Thyroid gland (tissue), 4 donors: ENCODE measurements at regions not wholly inside any gene's neighbourhood (a gene's known extent, or its start where the extent isn't known, plus 50 kb on each side); places are given as distances from the start of the nearest gene placed in this dataset.
"Not testable (repeated sequence)": the region's sequence is repeated elsewhere in the genome, so short reads cannot be mapped to it uniquely, and the experiment has no call there.

ENCODE experiments used
- DNase-seq, 2 donors: peaks; one replicate each; pipeline ENCODE4 v3.0.0-alpha.2; 2019
- H3K27ac ChIP-seq, 3 donors: fragments of 200-600 bp; sonication (generic); 1 replicate in 2 of 3; 2 replicates in 1 of 3; pipeline ENCODE4 v1.5.1; 2016 to 2019; ENCODE audit warnings: mild to moderate bottlenecking in 1 of 3, moderate library complexity in 1 of 3
- H3K27me3 ChIP-seq: fragments of 200-600 bp; sonication (generic); one replicate; pipeline ENCODE4 v1.5.1; 2019
- H3K36me3 ChIP-seq, 2 donors: fragments of 200-600 bp; sonication (generic); one replicate each; pipeline ENCODE4 v1.5.1; 2016 to 2019
- H3K4me1 ChIP-seq, 2 donors: fragments of 200-600 bp; sonication (generic); one replicate each; pipeline ENCODE4 v1.5.1; 2017 to 2019
- H3K4me3 ChIP-seq, 3 donors: fragments of 200-600 bp; sonication (generic); replicated peaks in 1 of 3; 1 replicate in 2 of 3; 2 replicates in 1 of 3; pipeline ENCODE4 v1.5.1; 2016; ENCODE audit warnings: mild to moderate bottlenecking in 1 of 3
- H3K9me3 ChIP-seq: fragments of 200-600 bp; sonication (generic); one replicate; pipeline ENCODE4 v1.5.1; 2017
- POLR2A ChIP-seq, 2 donors: fragments of 450-650 bp; IDR thresholded peaks; one replicate each; pipeline ENCODE4 v1.6.1; 2017; ENCODE audit warnings: antibody characterized with exemption in 2 of 2, mild to moderate bottlenecking in 2 of 2, moderate library complexity in 1 of 2
- WGBS, 2 donors: methylation state at CpG; one replicate each; pipeline ENCODE4 v1.1.5; 2017; 5-methylcytosine and 5-hydroxymethylcytosine counted together
- intact Hi-C: fragments of 100-400 bp; cut with DNase I; formaldehyde crosslinking; loops from one replicate; pipeline ENCODE4 v1.15.1; 2023
- TF ChIP-seq, protein P1 (sequence below), 6 experiments: fragments of 200-600 bp in 3 of 6; fragments of 450-650 bp in 3 of 6; sonication (generic) in 3 of 6; IDR thresholded peaks; one replicate each; pipeline ENCODE4 v1.5.1; 2016 to 2019; ENCODE audit warnings: antibody characterized with exemption in 6 of 6, mild to moderate bottlenecking in 2 of 6, inconsistent platforms in 1 of 6, moderate library complexity in 1 of 6

DNA sequence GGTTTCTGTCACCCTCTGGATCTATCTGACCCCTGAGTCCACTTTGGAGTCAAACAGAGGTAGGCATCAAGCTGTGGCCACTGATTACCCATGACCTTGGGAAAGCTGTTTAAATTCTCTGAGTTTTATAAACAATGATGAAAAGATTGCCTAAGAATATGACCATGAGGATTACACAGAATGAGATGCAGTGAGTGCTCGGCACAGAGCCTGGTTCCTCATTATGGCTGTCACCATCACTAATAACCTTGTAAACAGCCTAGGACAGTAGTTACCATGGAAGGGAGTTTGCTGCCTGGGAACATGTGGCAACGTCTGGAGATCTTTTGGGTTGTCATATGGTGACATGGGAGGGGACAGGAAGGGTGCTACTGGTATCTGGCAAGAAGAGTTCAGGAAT, 248.3 kb upstream of the KAZN start:
- Histone ChIP-seq H3K9me3 (no peaks in the 10 kb centered on the region), H3K27me3 (no peaks in the 10 kb centered on the region), H3K4me1 (peaks cover 2 to 6% of the 10 kb centered on the region in 2 donors), H3K4me3 (no peak overlapping the region), H3K27ac (no peak overlapping the region), H3K36me3 (no peaks in the 10 kb centered on the region)
- intact Hi-C loops, result no loop called here
- WGBS, 2 donors, result 81 to 87% methylated on average over 2 of the region's 2 CpGs
- DNase-seq, result no peak
- no peak for TF ChIP-seq POLR2A (IDR thresholded peaks at IDR 0.05)
- TF ChIP-seq, protein P1, sequence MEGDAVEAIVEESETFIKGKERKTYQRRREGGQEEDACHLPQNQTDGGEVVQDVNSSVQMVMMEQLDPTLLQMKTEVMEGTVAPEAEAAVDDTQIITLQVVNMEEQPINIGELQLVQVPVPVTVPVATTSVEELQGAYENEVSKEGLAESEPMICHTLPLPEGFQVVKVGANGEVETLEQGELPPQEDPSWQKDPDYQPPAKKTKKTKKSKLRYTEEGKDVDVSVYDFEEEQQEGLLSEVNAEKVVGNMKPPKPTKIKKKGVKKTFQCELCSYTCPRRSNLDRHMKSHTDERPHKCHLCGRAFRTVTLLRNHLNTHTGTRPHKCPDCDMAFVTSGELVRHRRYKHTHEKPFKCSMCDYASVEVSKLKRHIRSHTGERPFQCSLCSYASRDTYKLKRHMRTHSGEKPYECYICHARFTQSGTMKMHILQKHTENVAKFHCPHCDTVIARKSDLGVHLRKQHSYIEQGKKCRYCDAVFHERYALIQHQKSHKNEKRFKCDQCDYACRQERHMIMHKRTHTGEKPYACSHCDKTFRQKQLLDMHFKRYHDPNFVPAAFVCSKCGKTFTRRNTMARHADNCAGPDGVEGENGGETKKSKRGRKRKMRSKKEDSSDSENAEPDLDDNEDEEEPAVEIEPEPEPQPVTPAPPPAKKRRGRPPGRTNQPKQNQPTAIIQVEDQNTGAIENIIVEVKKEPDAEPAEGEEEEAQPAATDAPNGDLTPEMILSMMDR (IDR thresholded peaks at IDR 0.05), result no peak

DNA sequence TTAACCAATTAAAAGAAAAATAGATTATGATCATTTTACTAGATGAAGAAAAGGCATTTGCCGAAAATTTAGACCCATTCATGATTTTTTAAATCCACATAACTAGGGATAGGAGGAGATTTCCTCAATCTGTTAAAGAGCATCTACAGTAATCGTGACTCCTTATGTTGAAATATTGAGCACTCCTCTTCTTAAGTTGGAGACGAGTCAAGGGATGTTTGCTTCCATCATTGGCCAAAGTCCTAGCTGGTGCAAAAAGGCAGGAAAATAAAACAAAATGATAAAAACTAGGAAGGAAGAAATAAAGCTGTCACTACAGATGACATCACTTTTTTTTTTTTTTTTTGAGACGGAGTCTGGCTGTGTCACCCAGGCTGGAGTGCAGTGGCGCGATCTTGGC, 245.6 kb upstream of the KAZN start:
- DNase-seq, result no peak
- WGBS, 2 donors, result 83 to 88% methylated on average over 6 of the region's 6 CpGs
- no peak for TF ChIP-seq POLR2A (IDR thresholded peaks at IDR 0.05)
- TF ChIP-seq, protein P1 (IDR thresholded peaks at IDR 0.05), result no peak
- H3K27me3 ChIP-seq, result no peaks in the 10 kb centered on the region
- no peak overlapping the region for H3K4me3 ChIP-seq
- no peak overlapping the region for H3K27ac ChIP-seq
- H3K9me3 ChIP-seq, result no peaks in the 10 kb centered on the region
- intact Hi-C loops, result no loop called here
- no peaks in the 10 kb centered on the region for H3K4me1 ChIP-seq
- H3K36me3 ChIP-seq, result no peaks in the 10 kb centered on the region

DNA sequence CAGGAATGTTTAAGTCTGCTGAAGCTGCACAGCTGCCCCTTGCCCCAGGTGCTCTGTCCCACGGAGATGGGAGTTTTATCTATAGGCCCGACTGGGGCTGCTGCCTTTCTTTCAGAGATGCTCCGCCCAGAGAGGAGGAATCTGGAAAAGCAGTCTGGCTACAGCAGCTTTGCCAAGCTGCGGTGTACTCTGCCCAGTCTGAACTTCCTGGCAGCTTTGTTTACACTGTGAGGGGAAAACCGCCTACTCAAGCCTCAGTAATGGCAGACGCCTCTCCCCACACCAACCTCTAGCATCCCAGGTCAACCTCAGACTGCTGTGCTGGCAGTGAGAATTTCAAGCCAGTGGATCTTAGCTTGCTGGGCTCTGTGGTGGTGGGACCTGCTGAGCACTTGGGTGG, 237.5 kb upstream of the KAZN start:
- H3K4me1 ChIP-seq, H3K27ac ChIP-seq, H3K4me3 ChIP-seq, intact Hi-C loops, H3K9me3 ChIP-seq, H3K27me3 ChIP-seq, H3K36me3 ChIP-seq: not testable (repeated sequence)
- DNase-seq, result peak in 1 of 2 donors; percentile 34
- 26% methylated on average over 5 of the region's 6 CpGs; no CpG with 5 or more reads in 1 of the 2 donors for WGBS, 2 donors

DNA sequence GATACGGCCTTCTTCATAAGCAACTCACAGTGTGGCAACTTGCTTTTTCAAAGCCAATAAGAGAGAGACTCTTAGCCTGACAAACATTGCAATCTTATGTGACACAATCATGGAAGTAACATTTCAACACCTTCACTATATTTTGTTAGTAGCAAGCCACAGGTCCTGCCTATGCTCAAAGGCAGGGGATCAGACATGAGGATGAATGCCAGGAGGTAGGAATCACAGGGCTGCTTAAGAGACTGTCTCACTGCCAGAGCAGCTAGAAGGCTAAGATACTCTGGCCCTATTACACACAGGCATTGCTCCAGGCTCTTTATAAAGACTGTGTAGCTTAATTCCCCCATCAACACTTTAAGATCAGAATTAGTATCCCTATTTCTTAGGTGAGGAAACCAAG, 236.2 kb upstream of the KAZN start:
- intact Hi-C loops, result no loop called here
- Histone ChIP-seq H3K36me3 (no peaks in the 10 kb centered on the region), H3K27me3 (no peaks in the 10 kb centered on the region), H3K9me3 (no peaks in the 10 kb centered on the region), H3K4me3 (no peak overlapping the region), H3K27ac (no peak overlapping the region), H3K4me1 (peaks cover 7 to 8% of the 10 kb centered on the region in 2 donors)
- no peak for TF ChIP-seq POLR2A (IDR thresholded peaks at IDR 0.05)
- TF ChIP-seq, protein P1 (IDR thresholded peaks at IDR 0.05), result no peak
- 100% methylated on average over 1 of the region's 1 CpG for WGBS, 2 donors
- DNase-seq, result no peak

DNA sequence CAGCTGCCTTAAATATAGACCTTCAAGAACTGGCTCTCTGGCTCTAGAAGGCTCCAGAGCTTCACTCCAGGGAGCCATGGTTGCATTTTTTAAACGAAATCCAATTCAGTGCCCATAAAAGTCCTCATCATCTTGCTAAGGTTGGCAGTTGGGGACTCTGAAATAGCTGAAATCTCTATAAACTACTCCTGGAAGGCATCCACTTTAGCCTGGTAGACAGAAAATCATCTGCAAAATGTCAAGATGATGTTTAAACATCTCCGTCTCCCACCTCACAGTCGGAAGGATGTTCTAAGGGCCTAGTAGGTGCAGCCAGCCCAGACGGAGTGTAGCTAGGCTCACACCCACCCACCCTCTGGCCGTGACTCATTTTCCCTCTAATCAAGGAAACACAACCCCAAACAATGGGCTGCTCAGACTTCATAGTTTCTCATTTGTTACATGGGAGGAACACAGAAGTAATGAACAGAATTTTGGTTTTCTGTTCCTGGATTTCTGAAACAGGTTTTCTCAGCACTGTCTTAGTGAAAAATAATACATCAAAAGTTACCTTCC, 235.4 kb upstream of the KAZN start:
- WGBS, 2 donors, result 75 to 85% methylated on average over 5 of the region's 5 CpGs
- intact Hi-C loops, result no loop called here
- Histone ChIP-seq H3K9me3 (no peaks in the 10 kb centered on the region), H3K4me1 (peaks cover 7 to 8% of the 10 kb centered on the region in 2 donors), H3K4me3 (no peak overlapping the region), H3K27ac (no peak overlapping the region), H3K27me3 (no peaks in the 10 kb centered on the region), H3K36me3 (no peaks in the 10 kb centered on the region)
- no peak for TF ChIP-seq POLR2A (IDR thresholded peaks at IDR 0.05)
- TF ChIP-seq, protein P1 (IDR thresholded peaks at IDR 0.05), result no peak
- no peak for DNase-seq
